ENCODE measurements at regions not wholly inside any gene's neighbourhood (a gene's known extent, or its start where the extent isn't known, plus 50 kb on each side); places are given as distances from the start of the nearest gene placed in this dataset.
"Not testable (repeated sequence)": the region's sequence is repeated elsewhere in the genome, so short reads cannot be mapped to it uniquely, and the experiment has no call there.

DNA sequence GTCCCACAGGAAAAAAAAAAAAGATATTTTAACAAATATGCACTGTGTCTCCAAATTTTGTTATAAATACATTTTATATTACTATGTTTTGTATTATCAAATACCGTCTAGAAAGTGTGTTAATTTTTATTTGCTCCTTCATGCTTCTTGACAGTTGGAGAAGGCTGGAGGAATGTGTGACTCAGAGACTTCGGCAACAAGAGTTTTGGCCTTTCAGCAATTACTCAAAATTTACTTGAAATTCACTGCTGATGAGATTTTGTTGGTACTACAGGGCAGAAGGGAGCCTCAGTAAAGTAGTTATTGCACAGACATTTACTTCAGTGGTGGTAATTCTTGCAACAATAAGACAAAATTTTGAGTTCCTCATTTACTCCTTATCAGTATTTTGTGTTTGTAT is 2164.0 kb downstream of the PCDH7 start:
- DNase-seq (ENCODE audit: low read depth in 4 of 6, low spot score in 6 of 6) = no peak
- no peaks in the 10 kb centered on the region for H3K36me3 ChIP-seq (ENCODE audit: control insufficient read depth, insufficient read depth, low read length)
- no peak overlapping the region for H3K27ac ChIP-seq (ENCODE audit: low read depth, low read length)
- no peak overlapping the region for H3K4me3 ChIP-seq (ENCODE audit: low read depth, low read length)
- no CpG with 5 or more reads among the region's 2 CpGs for WGBS (ENCODE audit: insufficient coverage)
- H3K9me3 ChIP-seq (ENCODE audit: control insufficient read depth, insufficient read depth, low read length) = no peaks in the 10 kb centered on the region
- no peaks in the 10 kb centered on the region for H3K27me3 ChIP-seq (ENCODE audit: control insufficient read depth, insufficient read depth, low read length)
- H3K4me1 ChIP-seq (ENCODE audit: control insufficient read depth, insufficient read depth, low read length) = no peaks in the 10 kb centered on the region

DNA sequence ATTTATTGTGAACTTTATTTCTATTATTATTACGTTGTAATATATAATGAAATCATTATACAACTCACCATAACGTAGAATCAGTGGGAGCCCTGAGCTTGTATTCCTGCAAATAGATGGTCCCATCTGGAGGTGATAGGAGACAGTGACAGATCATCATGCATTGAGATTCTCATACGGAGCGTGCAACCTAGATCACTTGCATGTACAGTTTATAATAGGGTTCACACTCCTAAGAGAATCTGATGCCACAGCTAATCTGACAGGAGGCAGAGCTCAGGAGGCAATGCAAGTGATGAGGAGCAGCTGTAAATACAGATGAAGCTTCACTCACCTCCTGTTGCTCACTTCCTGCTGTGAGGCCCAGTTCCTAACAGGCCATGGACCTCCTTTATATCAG is 2170.2 kb downstream of the PCDH7 start:
- Histone ChIP-seq H3K4me3 (ENCODE audit: low read depth, low read length) (no peak overlapping the region), H3K27ac (ENCODE audit: low read depth, low read length) (no peak overlapping the region), H3K36me3 (ENCODE audit: control insufficient read depth, insufficient read depth, low read length) (no peaks in the 10 kb centered on the region), H3K27me3 (ENCODE audit: control insufficient read depth, insufficient read depth, low read length) (no peaks in the 10 kb centered on the region), H3K4me1 (ENCODE audit: control insufficient read depth, insufficient read depth, low read length) (no peaks in the 10 kb centered on the region), H3K9me3 (ENCODE audit: control insufficient read depth, insufficient read depth, low read length) (no peaks in the 10 kb centered on the region)
- no peak for DNase-seq (ENCODE audit: low read depth in 4 of 6, low spot score in 6 of 6)
- WGBS (ENCODE audit: insufficient coverage) = no CpG with 5 or more reads among the region's 4 CpGs

DNA sequence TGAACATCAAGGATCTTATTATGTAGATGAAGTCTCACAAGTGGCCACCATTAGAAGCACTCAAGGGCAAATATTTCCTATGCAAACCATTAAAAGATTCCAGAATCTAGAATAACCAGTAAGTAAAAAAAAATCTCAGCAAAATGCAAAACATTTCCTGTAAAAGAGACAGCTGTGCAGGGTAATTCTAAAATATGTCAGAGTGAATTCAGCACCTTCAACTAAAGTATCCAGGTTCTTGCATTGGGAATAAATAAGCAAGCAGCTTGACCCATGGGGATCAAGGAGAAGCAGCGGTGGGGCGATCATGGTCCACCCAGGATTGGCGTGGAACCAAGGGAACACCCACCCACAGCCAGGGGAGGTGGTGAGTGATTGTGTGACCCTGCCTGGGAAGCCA is 2188.9 kb downstream of the PCDH7 start:
- Histone ChIP-seq H3K9me3 (ENCODE audit: control insufficient read depth, insufficient read depth, low read length) (peaks cover 3% of the 10 kb centered on the region), H3K4me1 (ENCODE audit: control insufficient read depth, insufficient read depth, low read length) (no peaks in the 10 kb centered on the region), H3K27me3 (ENCODE audit: control insufficient read depth, insufficient read depth, low read length) (no peaks in the 10 kb centered on the region), H3K4me3 (ENCODE audit: low read depth, low read length) (no peak overlapping the region), H3K27ac (ENCODE audit: low read depth, low read length) (no peak overlapping the region), H3K36me3 (ENCODE audit: control insufficient read depth, insufficient read depth, low read length) (no peaks in the 10 kb centered on the region)
- no CpG with 5 or more reads among the region's 3 CpGs for WGBS (ENCODE audit: insufficient coverage)
- DNase-seq (ENCODE audit: low read depth in 4 of 6, low spot score in 6 of 6) = no peak

DNA sequence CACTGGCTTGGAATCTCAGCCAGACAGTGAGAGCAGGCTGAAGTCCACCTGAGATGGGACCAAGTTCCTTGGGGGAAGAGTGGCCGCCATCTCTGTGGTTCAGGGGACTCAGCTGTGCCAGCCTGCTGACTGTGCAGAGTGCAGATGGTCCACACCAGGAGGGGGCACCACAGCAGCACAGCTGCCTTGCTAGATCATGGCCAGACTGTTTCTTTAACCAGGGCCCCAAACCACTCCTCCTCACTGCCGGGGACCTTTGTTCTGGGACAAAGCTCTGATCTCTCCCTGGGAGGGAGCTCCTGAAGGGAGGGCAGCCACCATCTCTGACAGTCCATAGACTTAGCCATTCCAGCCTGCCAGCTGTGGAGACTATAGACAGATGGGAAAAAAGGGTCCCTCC is 2189.6 kb downstream of the PCDH7 start:
- no peaks in the 10 kb centered on the region for H3K36me3 ChIP-seq (ENCODE audit: control insufficient read depth, insufficient read depth, low read length)
- H3K4me3 ChIP-seq (ENCODE audit: low read depth, low read length) = no peak overlapping the region
- no peak for DNase-seq (ENCODE audit: low read depth in 4 of 6, low spot score in 6 of 6)
- no peak overlapping the region for H3K27ac ChIP-seq (ENCODE audit: low read depth, low read length)
- H3K9me3 ChIP-seq (ENCODE audit: control insufficient read depth, insufficient read depth, low read length) = peaks cover 3% of the 10 kb centered on the region
- H3K4me1 ChIP-seq (ENCODE audit: control insufficient read depth, insufficient read depth, low read length) = no peaks in the 10 kb centered on the region
- 100% methylated on average over 1 of the region's 2 CpGs for WGBS (ENCODE audit: insufficient coverage)
- H3K27me3 ChIP-seq (ENCODE audit: control insufficient read depth, insufficient read depth, low read length) = no peaks in the 10 kb centered on the region

DNA sequence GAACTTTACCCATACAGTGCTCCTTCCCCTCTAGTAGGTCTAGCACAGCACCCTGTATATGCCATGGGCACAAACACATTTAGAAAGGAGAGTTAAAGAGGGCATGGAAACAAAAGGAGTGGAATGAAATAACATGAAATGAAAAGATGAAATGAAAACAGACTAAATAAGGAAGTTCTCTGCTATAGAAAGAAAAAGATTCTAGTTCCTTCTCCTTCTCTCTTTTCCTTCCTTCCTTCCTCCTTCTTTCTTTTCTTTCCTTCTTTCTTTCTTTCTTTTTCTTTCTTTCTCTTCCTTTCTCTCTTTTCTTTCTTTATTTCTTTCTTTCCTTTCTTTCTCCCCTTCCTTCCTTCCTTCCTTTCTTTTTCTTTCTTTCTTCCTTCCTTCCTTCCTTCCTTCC is 2197.4 kb downstream of the PCDH7 start:
- no peak overlapping the region for H3K27ac ChIP-seq (ENCODE audit: low read depth, low read length)
- H3K36me3 ChIP-seq (ENCODE audit: control insufficient read depth, insufficient read depth, low read length) = no peaks in the 10 kb centered on the region
- no peak for DNase-seq (ENCODE audit: low read depth in 4 of 6, low spot score in 6 of 6)
- H3K27me3 ChIP-seq (ENCODE audit: control insufficient read depth, insufficient read depth, low read length) = no peaks in the 10 kb centered on the region
- H3K4me3 ChIP-seq (ENCODE audit: low read depth, low read length) = no peak overlapping the region
- H3K4me1 ChIP-seq (ENCODE audit: control insufficient read depth, insufficient read depth, low read length) = no peaks in the 10 kb centered on the region
- H3K9me3 ChIP-seq (ENCODE audit: control insufficient read depth, insufficient read depth, low read length) = no peaks in the 10 kb centered on the region

DNA sequence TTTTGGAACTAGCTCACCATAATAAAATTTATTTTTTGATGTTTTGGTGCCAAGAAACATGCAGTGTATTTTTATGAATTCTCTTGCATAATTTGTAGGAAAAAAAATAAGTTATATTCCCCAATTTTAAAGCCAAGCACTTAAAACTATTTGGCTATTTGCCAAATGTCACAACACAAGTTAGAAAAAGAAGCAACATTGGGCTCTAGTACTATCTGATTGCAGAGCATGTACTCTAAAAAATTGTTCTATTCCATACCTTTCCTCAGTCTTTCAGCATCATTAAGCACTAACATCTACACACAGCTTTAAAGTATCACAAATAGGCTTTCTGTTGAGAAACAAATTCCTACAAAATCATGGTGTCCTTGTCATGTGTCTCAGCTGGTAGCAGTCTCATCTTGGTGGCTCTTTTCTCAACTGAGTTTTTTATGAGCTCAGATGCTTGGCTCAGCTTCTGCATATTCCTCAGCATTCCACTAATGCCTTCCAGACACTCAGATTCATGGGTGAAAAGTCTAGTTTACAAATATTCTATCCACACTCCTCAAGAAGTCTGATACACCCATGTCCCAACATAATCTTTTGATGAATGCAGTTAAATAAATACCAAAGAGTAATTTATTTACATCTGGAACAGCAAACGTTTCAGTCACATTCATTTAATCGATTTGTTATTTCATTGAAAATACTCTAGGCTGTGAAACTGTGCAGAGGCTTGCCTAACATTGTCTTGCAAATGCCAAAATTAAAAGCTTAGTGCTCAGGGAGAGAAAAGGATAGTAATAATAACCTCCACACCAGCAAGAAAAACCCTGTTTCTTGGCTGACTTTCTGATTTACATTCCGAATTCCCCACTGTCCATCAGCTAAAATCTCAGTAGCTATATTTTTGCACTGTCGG is 2209.9 kb downstream of the PCDH7 start:
- Histone ChIP-seq H3K4me3 (ENCODE audit: low read depth, low read length) (no peak overlapping the region), H3K36me3 (ENCODE audit: control insufficient read depth, insufficient read depth, low read length) (no peaks in the 10 kb centered on the region), H3K27ac (ENCODE audit: low read depth, low read length) (no peak overlapping the region), H3K4me1 (ENCODE audit: control insufficient read depth, insufficient read depth, low read length) (no peaks in the 10 kb centered on the region), H3K9me3 (ENCODE audit: control insufficient read depth, insufficient read depth, low read length) (no peaks in the 10 kb centered on the region), H3K27me3 (ENCODE audit: control insufficient read depth, insufficient read depth, low read length) (no peaks in the 10 kb centered on the region)
- DNase-seq (ENCODE audit: low read depth in 4 of 6, low spot score in 6 of 6) = peak in 2 of 6 donors; percentile 7
- WGBS (ENCODE audit: insufficient coverage) = no CpG with 5 or more reads among the region's 4 CpGs

DNA sequence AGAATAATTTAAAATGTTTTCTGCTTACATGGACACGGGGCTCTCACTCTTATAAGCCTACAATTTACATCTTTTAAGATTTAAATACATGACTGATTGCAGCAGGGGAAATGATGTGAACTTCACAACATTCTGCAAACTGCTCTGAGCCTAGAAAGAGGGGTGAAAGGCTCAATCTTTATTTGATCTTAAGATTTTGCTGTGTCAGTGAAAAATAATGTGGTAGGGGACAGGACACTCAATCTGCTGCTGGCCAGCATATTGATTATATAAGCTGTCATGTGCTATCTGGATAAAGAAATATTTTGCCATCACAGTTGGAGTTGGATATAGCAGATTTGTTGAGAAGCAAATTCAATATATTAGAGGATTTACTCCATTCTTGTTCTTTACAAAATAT is 2210.5 kb downstream of the PCDH7 start:
- Histone ChIP-seq H3K4me3 (ENCODE audit: low read depth, low read length) (no peak overlapping the region), H3K36me3 (ENCODE audit: control insufficient read depth, insufficient read depth, low read length) (no peaks in the 10 kb centered on the region), H3K9me3 (ENCODE audit: control insufficient read depth, insufficient read depth, low read length) (no peaks in the 10 kb centered on the region), H3K4me1 (ENCODE audit: control insufficient read depth, insufficient read depth, low read length) (no peaks in the 10 kb centered on the region), H3K27ac (ENCODE audit: low read depth, low read length) (no peak overlapping the region), H3K27me3 (ENCODE audit: control insufficient read depth, insufficient read depth, low read length) (no peaks in the 10 kb centered on the region)
- no peak for DNase-seq (ENCODE audit: low read depth in 4 of 6, low spot score in 6 of 6)
- no CpG with 5 or more reads among the region's 1 CpG for WGBS (ENCODE audit: insufficient coverage)

DNA sequence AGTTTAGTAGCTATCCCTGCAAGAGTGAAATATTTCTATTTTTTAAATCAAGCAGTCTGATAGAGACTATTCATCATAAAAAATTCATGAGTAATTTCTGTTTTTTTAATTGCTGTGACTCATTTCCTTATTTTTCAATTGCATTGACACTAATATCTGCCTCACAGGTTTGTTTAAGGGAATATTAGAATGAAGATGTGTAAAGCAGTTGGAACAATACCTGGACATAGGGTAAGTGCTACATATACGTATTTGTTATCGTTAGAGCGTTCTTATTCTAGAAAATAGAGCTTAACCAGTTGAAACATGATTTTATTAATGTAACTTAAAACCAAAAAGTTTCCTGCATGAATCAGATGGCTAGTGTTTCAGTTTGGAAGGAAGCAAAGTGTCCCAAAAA is 2211.3 kb downstream of the PCDH7 start:
- no peaks in the 10 kb centered on the region for H3K36me3 ChIP-seq (ENCODE audit: control insufficient read depth, insufficient read depth, low read length)

DNA sequence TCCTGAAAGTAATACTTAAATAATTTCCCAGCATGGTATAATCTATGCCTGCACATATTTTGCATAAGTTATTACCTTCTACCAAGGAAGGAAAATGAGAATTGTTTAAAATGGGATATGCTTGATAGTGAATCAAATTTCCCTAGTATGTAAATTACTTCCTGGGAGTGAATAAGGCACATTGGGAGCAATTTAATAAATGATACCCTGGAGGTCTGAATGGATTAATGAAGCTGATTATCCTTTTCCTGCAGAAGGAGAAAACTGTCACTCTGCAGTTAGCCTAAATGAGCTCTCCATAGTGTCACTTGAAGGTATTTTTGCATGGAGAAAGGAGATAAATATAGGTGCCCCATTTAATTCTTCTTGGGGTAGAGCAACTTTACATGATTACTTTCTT is 2212.0 kb downstream of the PCDH7 start:
- no peaks in the 10 kb centered on the region for H3K4me1 ChIP-seq (ENCODE audit: control insufficient read depth, insufficient read depth, low read length)
- H3K27ac ChIP-seq (ENCODE audit: low read depth, low read length) = no peak overlapping the region
- H3K9me3 ChIP-seq (ENCODE audit: control insufficient read depth, insufficient read depth, low read length) = no peaks in the 10 kb centered on the region
- no peaks in the 10 kb centered on the region for H3K36me3 ChIP-seq (ENCODE audit: control insufficient read depth, insufficient read depth, low read length)
- peak in 1 of 6 donors; percentile 82 for DNase-seq (ENCODE audit: low read depth in 4 of 6, low spot score in 6 of 6)
- H3K4me3 ChIP-seq (ENCODE audit: low read depth, low read length) = no peak overlapping the region
- H3K27me3 ChIP-seq (ENCODE audit: control insufficient read depth, insufficient read depth, low read length) = no peaks in the 10 kb centered on the region

More for the DNA sequence above, 2211.3 kb downstream of the PCDH7 start:
- Histone ChIP-seq H3K4me3 (ENCODE audit: low read depth, low read length) (no peak overlapping the region), H3K27me3 (ENCODE audit: control insufficient read depth, insufficient read depth, low read length) (no peaks in the 10 kb centered on the region), H3K9me3 (ENCODE audit: control insufficient read depth, insufficient read depth, low read length) (no peaks in the 10 kb centered on the region), H3K27ac (ENCODE audit: low read depth, low read length) (no peak overlapping the region), H3K4me1 (ENCODE audit: control insufficient read depth, insufficient read depth, low read length) (no peaks in the 10 kb centered on the region)
- DNase-seq (ENCODE audit: low read depth in 4 of 6, low spot score in 6 of 6) = no peak
- WGBS (ENCODE audit: insufficient coverage) = no CpG with 5 or more reads among the region's 3 CpGs

DNA sequence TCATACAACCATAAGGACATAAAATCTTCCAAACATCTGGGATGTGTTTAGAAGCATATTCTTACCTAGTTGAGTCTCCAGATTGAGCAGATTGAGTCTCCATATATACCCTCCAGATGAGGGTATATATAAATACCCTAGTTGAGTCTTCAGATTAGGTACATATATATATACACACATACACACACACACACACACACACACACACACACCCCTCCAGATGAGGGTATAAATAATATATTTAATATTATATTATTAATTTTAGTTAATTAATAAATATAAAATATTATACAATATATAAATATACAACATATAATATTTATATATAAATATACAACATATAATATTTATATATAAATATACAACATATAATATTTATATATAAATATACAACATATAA is 2219.1 kb downstream of the PCDH7 start:
- H3K4me3 ChIP-seq (ENCODE audit: low read depth, low read length); H3K9me3 ChIP-seq (ENCODE audit: control insufficient read depth, insufficient read depth, low read length); H3K4me1 ChIP-seq (ENCODE audit: control insufficient read depth, insufficient read depth, low read length); DNase-seq (ENCODE audit: low read depth in 4 of 6, low spot score in 6 of 6); H3K27me3 ChIP-seq (ENCODE audit: control insufficient read depth, insufficient read depth, low read length); H3K27ac ChIP-seq (ENCODE audit: low read depth, low read length); H3K36me3 ChIP-seq (ENCODE audit: control insufficient read depth, insufficient read depth, low read length): not testable (repeated sequence)
